ENCODE measurements at regions not wholly inside any gene's neighbourhood (a gene's known extent, or its start where the extent isn't known, plus 50 kb on each side); places are given as distances from the start of the nearest gene placed in this dataset.

DNA sequence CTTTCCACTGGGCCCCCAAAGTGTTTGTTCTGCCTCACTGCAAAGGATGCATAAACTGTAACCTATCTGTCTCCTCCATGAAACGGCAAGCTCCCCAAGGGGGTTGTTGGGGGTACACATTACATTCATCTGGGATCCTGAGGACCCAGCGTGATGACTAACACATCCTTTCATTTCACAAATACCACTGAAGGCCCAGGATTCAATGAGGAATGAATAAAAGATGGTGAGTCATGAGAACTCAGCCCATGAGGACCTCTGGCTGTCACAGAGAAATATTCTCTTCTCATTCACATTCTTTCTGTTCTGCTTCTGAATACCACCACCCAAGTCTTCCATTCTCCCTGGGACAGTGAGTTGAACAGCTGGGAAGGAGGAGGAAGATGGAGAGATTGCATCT, 149.8 kb downstream of the RBFOX3 start:
- dilution Hi-C loops (cut with MboI; ENCODE audit: extremely low pct_ligation_motif_present, low sequenced_read_pairs), result no loop called here
- BruUV-seq (replicated peaks), result no TSS peak
- H3K4me2 ChIP-seq (ENCODE audit: insufficient read depth, low read length), result no peak overlapping the region
- TF ChIP-seq EZH2 (IDR thresholded peaks at IDR 0.05; ENCODE audit: borderline replicate concordance, low read depth, low read length, severe bottlenecking) (no peak), GATA2 (IDR thresholded peaks at IDR 0.05; ENCODE audit: insufficient read depth, insufficient read length, low read depth, low read length) (no peak), CTCF (IDR thresholded peaks at IDR 0.05; ENCODE audit: extremely low read depth in 1 of 2, insufficient read depth in 1 of 2, low read depth in 1 of 2, low read length in 2 of 2) (no peak), JUN (IDR thresholded peaks at IDR 0.05; ENCODE audit: borderline replicate concordance, insufficient read depth, insufficient read length, low read depth) (no peak), POLR2AphosphoS5 (IDR thresholded peaks at IDR 0.05; ENCODE audit: insufficient read depth, low read depth, low read length) (no peak), FOS (IDR thresholded peaks at IDR 0.05; ENCODE audit: borderline replicate concordance, insufficient read depth, low read length) (no peak), MYC (IDR thresholded peaks at IDR 0.05; ENCODE audit: low read depth, low read length) (no peak), POLR2A (IDR thresholded peaks at IDR 0.05; ENCODE audit: low read depth, low read length) (no peak)
- TF ChIP-seq, protein P1, sequence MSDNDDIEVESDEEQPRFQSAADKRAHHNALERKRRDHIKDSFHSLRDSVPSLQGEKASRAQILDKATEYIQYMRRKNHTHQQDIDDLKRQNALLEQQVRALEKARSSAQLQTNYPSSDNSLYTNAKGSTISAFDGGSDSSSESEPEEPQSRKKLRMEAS (IDR thresholded peaks at IDR 0.05; ENCODE audit: insufficient read depth, insufficient read length), result no peak
- no peak overlapping the region for H3K27ac ChIP-seq (ENCODE audit: insufficient read depth, low read depth, low read length)
- ChIA-PET CTCF (no interaction called here), POLR2A (no interaction called here)
- H3K27me3 ChIP-seq (ENCODE audit: control insufficient read depth in 2 of 2, insufficient read depth in 2 of 2, low read length in 2 of 2), result no peaks in the 10 kb centered on the region
- H4K20me1 ChIP-seq (replicated peaks; ENCODE audit: control insufficient read depth, extremely low read depth, insufficient read depth, low read length), result no peaks in the 10 kb centered on the region
- intact Hi-C loops (cut with micrococcal nuclease), result no loop called here
- no peaks in the 10 kb centered on the region for H3K4me1 ChIP-seq (ENCODE audit: control insufficient read depth, extremely low read depth, insufficient read depth, low read length)
- no peak overlapping the region for H3K4me3 ChIP-seq (replicated peaks in 1 of 3; ENCODE audit: insufficient read depth in 1 of 3, low read depth in 1 of 3, low read length in 3 of 3)
- no peaks in the 10 kb centered on the region for H3K9me3 ChIP-seq (replicated peaks; ENCODE audit: control insufficient read depth, insufficient read depth, low read length)
- H2AFZ ChIP-seq (ENCODE audit: low read depth, low read length), result no peak overlapping the region
- no peaks in the 10 kb centered on the region for H3K79me2 ChIP-seq (ENCODE audit: control insufficient read depth, insufficient read depth, low read length)
- FAIRE-seq (no peak), DNase-seq (ENCODE audit: low read depth, low spot score) (no peak)
- no peaks in the 10 kb centered on the region for H3K9me1 ChIP-seq (replicated peaks; ENCODE audit: control insufficient read depth, extremely low read depth, insufficient read depth, low read length)
- no peaks in the 10 kb centered on the region for H3K36me3 ChIP-seq (ENCODE audit: control insufficient read depth in 2 of 2, extremely low read depth in 1 of 2, insufficient read depth in 2 of 2, low read length in 2 of 2)
- no peak overlapping the region for H3K9ac ChIP-seq (replicated peaks; ENCODE audit: extremely low read depth, insufficient read depth, low read length)
